ENCODE measurements at regions not wholly inside any gene's neighbourhood (a gene's known extent, or its start where the extent isn't known, plus 50 kb on each side); places are given as distances from the start of the nearest gene placed in this dataset.
A peak's percentile ranks its signal among the peaks of the same experiment; 100 is the strongest.

DNA sequence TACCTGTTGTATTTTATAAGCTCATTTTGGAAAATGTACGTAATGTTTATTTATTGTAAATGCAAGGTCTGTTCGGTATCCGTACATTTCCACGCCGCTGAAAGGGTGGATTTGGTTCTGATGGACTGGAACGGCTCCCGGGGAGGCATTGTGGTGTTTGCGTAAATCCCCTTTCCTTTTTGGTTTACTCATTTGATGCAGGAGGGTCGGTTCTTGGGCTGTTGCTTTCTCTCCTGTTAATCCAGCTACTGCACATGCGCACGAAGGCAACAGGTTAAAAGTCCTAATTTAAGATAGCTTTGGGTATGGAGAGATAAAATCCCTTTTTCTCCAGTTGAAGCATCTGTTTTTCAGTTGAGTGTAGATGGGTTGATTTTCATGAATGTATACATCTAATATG lies 224.4 kb downstream of the TM9SF2 start:
- Histone ChIP-seq H2AFZ (ENCODE audit: low read length) (no peak overlapping the region), H3K9ac (replicated peaks in 1 of 4; ENCODE audit: extremely low read depth in 1 of 4, low read depth in 3 of 4, low read length in 3 of 4) (no peak overlapping the region), H4K5ac (ENCODE audit: insufficient read length, low read depth, low read length) (no peak overlapping the region), H3K9me3 (ENCODE audit: insufficient read depth in 2 of 2, low read depth in 1 of 2, low read length in 1 of 2) (no peaks in the 10 kb centered on the region), H3K27ac (ENCODE audit: low read depth, low read length) (no peak overlapping the region), H2AK5ac (ENCODE audit: low read depth, low read length) (no peak overlapping the region), H3K23me2 (ENCODE audit: low read depth, low read length) (no peaks in the 10 kb centered on the region), H3K79me2 (ENCODE audit: control insufficient read depth in 1 of 2, insufficient read depth in 2 of 2, low read length in 2 of 2) (no peaks in the 10 kb centered on the region), H3K27me3 (replicated peaks in 1 of 4; ENCODE audit: control insufficient read depth in 3 of 4, extremely low read depth in 1 of 4, insufficient read depth in 3 of 4, low read length in 3 of 4) (no peaks in the 10 kb centered on the region), H2BK120ac (replicated peaks; ENCODE audit: low read depth, low read length) (peak overlapping the region; percentile 65), H3K14ac (ENCODE audit: insufficient read length) (no peak overlapping the region), H2BK5ac (ENCODE audit: low read depth, low read length) (peak overlapping the region; percentile 82; the same call in 1 of the 2 replicates), H3K56ac (replicated peaks; ENCODE audit: insufficient read length, low read depth, low read length) (no peak overlapping the region), H3K4me3 (ENCODE audit: extremely low read depth in 1 of 4, insufficient read depth in 2 of 4, low read depth in 3 of 4, low read length in 4 of 4) (no peak overlapping the region), H3K4ac (replicated peaks; ENCODE audit: insufficient read length, low read depth, low read length) (no peak overlapping the region), H2BK20ac (ENCODE audit: low read length) (no peak overlapping the region), H4K20me1 (replicated peaks in 1 of 2; ENCODE audit: control insufficient read depth in 1 of 2, insufficient read depth in 2 of 2, low read length in 2 of 2) (no peaks in the 10 kb centered on the region), H2BK15ac (ENCODE audit: low read length) (no peak overlapping the region), H3K23ac (ENCODE audit: insufficient read length) (no peak overlapping the region), H3K79me1 (ENCODE audit: low read depth, low read length) (0 out of 2 replicates have a peak, but pooled peaks cover 2% of the 10 kb centered on the region), H4K8ac (ENCODE audit: extremely low read depth, insufficient read depth, low read length) (no peak overlapping the region), H4K91ac (replicated peaks; ENCODE audit: insufficient read length, low read length) (no peak overlapping the region), H3K4me2 (ENCODE audit: insufficient read depth in 1 of 2, low read depth in 2 of 2, low read length in 2 of 2) (no peak overlapping the region), H2BK12ac (ENCODE audit: low read depth, low read length) (peak overlapping the region; percentile 75), H3K36me3 (ENCODE audit: control insufficient read depth in 2 of 4, insufficient read depth in 4 of 4, low read length in 3 of 4) (no peaks in the 10 kb centered on the region), H3K4me1 (replicated peaks in 1 of 4; ENCODE audit: control insufficient read depth in 3 of 4, insufficient read depth in 4 of 4, low read length in 3 of 4) (peaks cover 3 to 25% (median 22%) of the 10 kb centered on the region in 4 experiments; a peak in 6 of 7 replicates), H3K18ac (ENCODE audit: extremely low read depth, low read length) (peak overlapping the region; percentile 89)
- WGBS, 2 experiments (ENCODE audit: extremely low coverage in 1 of 2, insufficient coverage in 1 of 2, insufficient read length in 1 of 2, insufficient replicate concordance in 2 of 2, low coverage in 1 of 2, low lambda C conversion rate in 2 of 2, missing lambda C conversion rate in 1 of 2): 85% methylated on average over 11 of the region's 11 CpGs; no CpG with 5 or more reads in 1 of the 2 experiments
- ChIA-PET CTCF (ENCODE audit: partially characterized antibody) (interaction anchor here (0.7 to 1.4 kb wide), 8 partner anchors 11 to 289 kb away, joined by 3 to 6 read pairs (median 4); no protein-coding TSS in a partner anchor), POLR2A (ENCODE audit: partially characterized antibody) (interaction anchor here (0.9 to 1.5 kb wide), 7 partner anchors 14 to 39 kb away, joined by 3 to 5 read pairs (median 3); no protein-coding TSS in a partner anchor)
- DNase-seq (ENCODE audit: low read depth in 1 of 2, low spot score in 2 of 2) (peak in 1 of 2 experiments; percentile 35), FAIRE-seq (no peak)
- TF ChIP-seq KDM4A (IDR thresholded peaks at IDR 0.05; ENCODE audit: low read depth, low read length, severe bottlenecking) (no peak), ASH2L (IDR thresholded peaks at IDR 0.05; ENCODE audit: low read length) (no peak), ATF3 (IDR thresholded peaks at IDR 0.05; ENCODE audit: insufficient read depth, low read depth, low read length) (no peak), SP2 (IDR thresholded peaks at IDR 0.05; ENCODE audit: low read length) (no peak), BCL11A (IDR thresholded peaks at IDR 0.05; ENCODE audit: low read depth in 2 of 2, low read length in 2 of 2) (no peak), RBBP5 (IDR thresholded peaks at IDR 0.05; ENCODE audit: borderline replicate concordance, low read depth, low read length) (no peak), NANOG (IDR thresholded peaks at IDR 0.05; ENCODE audit: insufficient read depth, low read depth, low read length, poor library complexity, severe bottlenecking) (no peak), CHD1 (IDR thresholded peaks at IDR 0.05; ENCODE audit: low read depth, low read length) (no peak), SP1 (IDR thresholded peaks at IDR 0.05; ENCODE audit: low read depth, low read length) (no peak), KDM1A (IDR thresholded peaks at IDR 0.05; ENCODE audit: borderline replicate concordance, low read length) (no peak), RNF2 (IDR thresholded peaks at IDR 0.05; ENCODE audit: borderline replicate concordance, low read depth, low read length, missing control alignments, poor library complexity, severe bottlenecking) (no peak), CBX5 (IDR thresholded peaks at IDR 0.05; ENCODE audit: low read depth, low read length) (no peak), POU5F1 (IDR thresholded peaks at IDR 0.05; ENCODE audit: low read depth, low read length) (no peak), MAFK (IDR thresholded peaks at IDR 0.05; ENCODE audit: low read depth, low read length) (no peak)

Data from H1 (cell line).